ENCODE measurements at regions not wholly inside any gene's neighbourhood (a gene's known extent, or its start where the extent isn't known, plus 50 kb on each side); places are given as distances from the start of the nearest gene placed in this dataset.
"Not testable (repeated sequence)": the region's sequence is repeated elsewhere in the genome, so short reads cannot be mapped to it uniquely, and the experiment has no call there.

- peaks cover 4 to 22% (median 6%) of the 10 kb centered on the region in 3 donors for H3K27me3 Mint-ChIP-seq (ENCODE audit: low read depth in 3 of 3)
- Histone ChIP-seq H2AFZ (ENCODE audit: insufficient read depth, low read depth, low read length, poor library complexity, severe bottlenecking) (no peak overlapping the region), H3K9me3 (replicated peaks in 1 of 2; ENCODE audit: control insufficient read depth in 1 of 2, insufficient read depth in 1 of 2, low read length in 2 of 2) (peaks cover 0 to 7% of the 10 kb centered on the region in 2 donors), H3K4me2 (replicated peaks; ENCODE audit: extremely low read depth, low read length, poor library complexity, severe bottlenecking) (no peak overlapping the region), H3K36me3 (replicated peaks in 1 of 2; ENCODE audit: control insufficient read depth in 1 of 2, insufficient read depth in 2 of 2, low read length in 2 of 2) (no peaks in the 10 kb centered on the region), H3K27ac (ENCODE audit: low read depth in 1 of 2, low read length in 2 of 2) (no peak overlapping the region), H3K79me2 (ENCODE audit: insufficient read depth, low read length) (no peaks in the 10 kb centered on the region), H3K4me3 (replicated peaks in 1 of 3; ENCODE audit: low read depth in 2 of 3, low read length in 3 of 3) (no peak overlapping the region), H3K4me1 (ENCODE audit: control insufficient read depth in 1 of 2, insufficient read depth in 2 of 2, low read length in 2 of 2) (no peaks in the 10 kb centered on the region), H3K27me3 (ENCODE audit: control insufficient read depth in 2 of 2, insufficient read depth in 2 of 2, low read length in 2 of 2) (no peaks in the 10 kb centered on the region), H4K20me1 (ENCODE audit: insufficient read depth, low read length) (no peaks in the 10 kb centered on the region), H3K9ac (ENCODE audit: insufficient read depth, low read length, poor library complexity, severe bottlenecking) (no peak overlapping the region)
- H3K36me3 Mint-ChIP-seq, result no peaks in the 10 kb centered on the region
- no peak for DNase-seq
- H3K9me3 Mint-ChIP-seq, result peaks cover 0 to 8% (median 7%) of the 10 kb centered on the region in 7 donors
- TF ChIP-seq, protein P1, sequence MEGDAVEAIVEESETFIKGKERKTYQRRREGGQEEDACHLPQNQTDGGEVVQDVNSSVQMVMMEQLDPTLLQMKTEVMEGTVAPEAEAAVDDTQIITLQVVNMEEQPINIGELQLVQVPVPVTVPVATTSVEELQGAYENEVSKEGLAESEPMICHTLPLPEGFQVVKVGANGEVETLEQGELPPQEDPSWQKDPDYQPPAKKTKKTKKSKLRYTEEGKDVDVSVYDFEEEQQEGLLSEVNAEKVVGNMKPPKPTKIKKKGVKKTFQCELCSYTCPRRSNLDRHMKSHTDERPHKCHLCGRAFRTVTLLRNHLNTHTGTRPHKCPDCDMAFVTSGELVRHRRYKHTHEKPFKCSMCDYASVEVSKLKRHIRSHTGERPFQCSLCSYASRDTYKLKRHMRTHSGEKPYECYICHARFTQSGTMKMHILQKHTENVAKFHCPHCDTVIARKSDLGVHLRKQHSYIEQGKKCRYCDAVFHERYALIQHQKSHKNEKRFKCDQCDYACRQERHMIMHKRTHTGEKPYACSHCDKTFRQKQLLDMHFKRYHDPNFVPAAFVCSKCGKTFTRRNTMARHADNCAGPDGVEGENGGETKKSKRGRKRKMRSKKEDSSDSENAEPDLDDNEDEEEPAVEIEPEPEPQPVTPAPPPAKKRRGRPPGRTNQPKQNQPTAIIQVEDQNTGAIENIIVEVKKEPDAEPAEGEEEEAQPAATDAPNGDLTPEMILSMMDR (IDR thresholded peaks at IDR 0.05), result no peak
- H3K4me3 Mint-ChIP-seq, result no peak overlapping the region
- H3K27ac Mint-ChIP-seq, result no peak overlapping the region
- intact Hi-C loops (cut with micrococcal nuclease), result no loop called here
- H3K4me1 Mint-ChIP-seq, result no peaks in the 10 kb centered on the region
- WGBS (ENCODE audit: insufficient coverage), result no CpG with 5 or more reads among the region's 4 CpGs
Observed at GRCh38 chr16:22719945-22720344, 94.0 kb upstream of the HS3ST2 start.

- H3K4me3 Mint-ChIP-seq, result no peak overlapping the region
- H4K20me1 ChIP-seq (ENCODE audit: insufficient read depth, low read length), result no peaks in the 10 kb centered on the region
- no peaks in the 10 kb centered on the region for H3K27me3 ChIP-seq (ENCODE audit: control insufficient read depth in 2 of 2, insufficient read depth in 2 of 2, low read length in 2 of 2)
- H3K27ac ChIP-seq (ENCODE audit: low read depth in 1 of 2, low read length in 2 of 2), result no peak overlapping the region
- intact Hi-C loops (cut with micrococcal nuclease), result no loop called here
- no peak overlapping the region for H3K27ac Mint-ChIP-seq
- no peaks in the 10 kb centered on the region for H3K36me3 Mint-ChIP-seq
- TF ChIP-seq, protein P1 (IDR thresholded peaks at IDR 0.05), result no peak
- peaks cover 0 to 8% (median 7%) of the 10 kb centered on the region in 7 donors for H3K9me3 Mint-ChIP-seq
- WGBS (ENCODE audit: insufficient coverage), result 86% methylated on average over 7 of the region's 8 CpGs
- no peaks in the 10 kb centered on the region for H3K79me2 ChIP-seq (ENCODE audit: insufficient read depth, low read length)
- H3K4me2 ChIP-seq (replicated peaks; ENCODE audit: extremely low read depth, low read length, poor library complexity, severe bottlenecking), result no peak overlapping the region
- H3K4me1 Mint-ChIP-seq, result no peaks in the 10 kb centered on the region
- H3K4me3 ChIP-seq (replicated peaks in 1 of 3; ENCODE audit: low read depth in 2 of 3, low read length in 3 of 3), result no peak overlapping the region
- H3K9ac ChIP-seq (ENCODE audit: insufficient read depth, low read length, poor library complexity, severe bottlenecking), result no peak overlapping the region
- no peaks in the 10 kb centered on the region for H3K36me3 ChIP-seq (replicated peaks in 1 of 2; ENCODE audit: control insufficient read depth in 1 of 2, insufficient read depth in 2 of 2, low read length in 2 of 2)
- no peaks in the 10 kb centered on the region for H3K4me1 ChIP-seq (ENCODE audit: control insufficient read depth in 1 of 2, insufficient read depth in 2 of 2, low read length in 2 of 2)
- DNase-seq, result no peak
- H2AFZ ChIP-seq (ENCODE audit: insufficient read depth, low read depth, low read length, poor library complexity, severe bottlenecking), result no peak overlapping the region
- peaks cover 6 to 26% (median 8%) of the 10 kb centered on the region in 3 donors for H3K27me3 Mint-ChIP-seq (ENCODE audit: low read depth in 3 of 3)
- peaks cover 0 to 7% of the 10 kb centered on the region in 2 donors for H3K9me3 ChIP-seq (replicated peaks in 1 of 2; ENCODE audit: control insufficient read depth in 1 of 2, insufficient read depth in 1 of 2, low read length in 2 of 2)
Observed at GRCh38 chr16:22721511-22722100, 92.4 kb upstream of the HS3ST2 start.

- H3K9ac ChIP-seq (ENCODE audit: insufficient read depth, low read length, poor library complexity, severe bottlenecking); H3K9me3 ChIP-seq (replicated peaks in 1 of 2; ENCODE audit: control insufficient read depth in 1 of 2, insufficient read depth in 1 of 2, low read length in 2 of 2); DNase-seq; H3K27me3 ChIP-seq (ENCODE audit: control insufficient read depth in 2 of 2, insufficient read depth in 2 of 2, low read length in 2 of 2); H3K79me2 ChIP-seq (ENCODE audit: insufficient read depth, low read length); H3K9me3 Mint-ChIP-seq; H4K20me1 ChIP-seq (ENCODE audit: insufficient read depth, low read length); H3K27ac ChIP-seq (ENCODE audit: low read depth in 1 of 2, low read length in 2 of 2); H3K4me1 ChIP-seq (ENCODE audit: control insufficient read depth in 1 of 2, insufficient read depth in 2 of 2, low read length in 2 of 2); H3K4me3 Mint-ChIP-seq; H3K4me2 ChIP-seq (replicated peaks; ENCODE audit: extremely low read depth, low read length, poor library complexity, severe bottlenecking); H3K4me3 ChIP-seq (replicated peaks in 1 of 3; ENCODE audit: low read depth in 2 of 3, low read length in 3 of 3); H3K27ac Mint-ChIP-seq; H3K36me3 ChIP-seq (replicated peaks in 1 of 2; ENCODE audit: control insufficient read depth in 1 of 2, insufficient read depth in 2 of 2, low read length in 2 of 2); intact Hi-C loops (cut with micrococcal nuclease); H3K36me3 Mint-ChIP-seq; H2AFZ ChIP-seq (ENCODE audit: insufficient read depth, low read depth, low read length, poor library complexity, severe bottlenecking); H3K4me1 Mint-ChIP-seq: not testable (repeated sequence)
- peaks cover 6 to 23% (median 8%) of the 10 kb centered on the region in 3 donors for H3K27me3 Mint-ChIP-seq (ENCODE audit: low read depth in 3 of 3)
- WGBS (ENCODE audit: insufficient coverage), result 97% methylated on average over 38 of the region's 48 CpGs
Observed at GRCh38 chr16:22722551-22723541, 91.1 kb upstream of the HS3ST2 start.

Measured in CD14-positive monocyte (primary cell).